Erythroblast (primary cell): ENCODE measurements at regions not wholly inside any gene's neighbourhood (a gene's known extent, or its start where the extent isn't known, plus 50 kb on each side); places are given as distances from the start of the nearest gene placed in this dataset.

Source experiments
- GATA1 ChIP-seq: IDR thresholded peaks from 2 replicates; pipeline ENCODE4 v1.6.1; 2011; ENCODE audit warnings: low read depth, mild to moderate bottlenecking, control low read depth, low read length, moderate library complexity
- POLR2A ChIP-seq: IDR thresholded peaks from 2 replicates; pipeline ENCODE4 v1.6.1; 2011; ENCODE audit warnings: mild to moderate bottlenecking, low read length

GRCh38 chr14:44211718-44212117 lies 295.4 kb downstream of the FSCB start:
- TF ChIP-seq POLR2A (no peak), GATA1 (no peak)
